GM21526 (cell line): ENCODE measurements at regions not wholly inside any gene's neighbourhood (a gene's known extent, or its start where the extent isn't known, plus 50 kb on each side); places are given as distances from the start of the nearest gene placed in this dataset.
"Not testable (repeated sequence)": the region's sequence is repeated elsewhere in the genome, so short reads cannot be mapped to it uniquely, and the experiment has no call there.

Experiments used
- ATAC-seq: cut with Tn5 transposase; IDR thresholded peaks from one replicate; pipeline ENCODE4 v1.9.1; 2021; ENCODE audit warnings: moderate library complexity; ENCODE audit not compliant: unreplicated experiment, low FRiP score

- ATAC-seq, result no peak
Observed at GRCh38 chr4:31791666-31792065, 1071.5 kb downstream of the PCDH7 start.

- ATAC-seq, result no peak
Observed at GRCh38 chr4:31793907-31794306, 1073.7 kb downstream of the PCDH7 start.

- ATAC-seq, result not testable (repeated sequence)
Observed at GRCh38 chr4:31797052-31797451, 1076.9 kb downstream of the PCDH7 start.

- no peak for ATAC-seq
Observed at GRCh38 chr4:31803526-31804195, 1083.5 kb downstream of the PCDH7 start.

GRCh38 chr4:31807036-31807435 lies 1086.9 kb downstream of the PCDH7 start:
- no peak for ATAC-seq

GRCh38 chr4:31844350-31844749 lies 1124.2 kb downstream of the PCDH7 start:
- ATAC-seq, result no peak

- ATAC-seq, result no peak
Observed at GRCh38 chr4:31851946-31852345, 1131.8 kb downstream of the PCDH7 start.

GRCh38 chr4:31877429-31877828 lies 1157.3 kb downstream of the PCDH7 start:
- no peak for ATAC-seq

GRCh38 chr4:31880837-31881236 lies 1160.7 kb downstream of the PCDH7 start:
- ATAC-seq, result not testable (repeated sequence)

GRCh38 chr4:31896349-31896748 lies 1176.2 kb downstream of the PCDH7 start:
- ATAC-seq, result no peak

- no peak for ATAC-seq
Observed at GRCh38 chr4:31905363-31905762, 1185.2 kb downstream of the PCDH7 start.

- no peak for ATAC-seq
Observed at GRCh38 chr4:31908261-31908660, 1188.1 kb downstream of the PCDH7 start.

- no peak for ATAC-seq
Observed at GRCh38 chr4:31917334-31917733, 1197.2 kb downstream of the PCDH7 start.

GRCh38 chr4:31918891-31919290 lies 1198.7 kb downstream of the PCDH7 start:
- ATAC-seq, result no peak

- ATAC-seq, result no peak
Observed at GRCh38 chr4:31923634-31924033, 1203.5 kb downstream of the PCDH7 start.

GRCh38 chr4:31929676-31930345 lies 1209.6 kb downstream of the PCDH7 start:
- ATAC-seq, result no peak

- ATAC-seq, result no peak
Observed at GRCh38 chr4:31946456-31946855, 1226.3 kb downstream of the PCDH7 start.

- no peak for ATAC-seq
Observed at GRCh38 chr4:31947101-31947500, 1226.9 kb downstream of the PCDH7 start.

GRCh38 chr4:31949045-31949444 lies 1228.9 kb downstream of the PCDH7 start:
- no peak for ATAC-seq

GRCh38 chr4:31955346-31955745 lies 1235.2 kb downstream of the PCDH7 start:
- no peak for ATAC-seq

- no peak for ATAC-seq
Observed at GRCh38 chr4:31959972-31960371, 1239.8 kb downstream of the PCDH7 start.

GRCh38 chr4:31964685-31965084 lies 1244.5 kb downstream of the PCDH7 start:
- no peak for ATAC-seq
